22Rv1 (cell line): ENCODE measurements at regions not wholly inside any gene's neighbourhood (a gene's known extent, or its start where the extent isn't known, plus 50 kb on each side); places are given as distances from the start of the nearest gene placed in this dataset.

Experiments used
- CTCF ChIP-seq: fragments of 450-650 bp; IDR thresholded peaks from 2 replicates; pipeline ENCODE4 v1.5.1; 2017; ENCODE audit warnings: mild to moderate bottlenecking
- ZFX ChIP-seq: fragments of 450-650 bp; IDR thresholded peaks from 2 replicates; pipeline ENCODE4 v1.6.1; 2017; ENCODE audit warnings: antibody characterized with exemption, borderline replicate concordance

GRCh38 chr20:10780901-10781300 lies 107.1 kb upstream of the JAG1 start:
- TF ChIP-seq CTCF (no peak), ZFX (no peak)
